ENCODE measurements at regions not wholly inside any gene's neighbourhood (a gene's known extent, or its start where the extent isn't known, plus 50 kb on each side); places are given as distances from the start of the nearest gene placed in this dataset.
"Not testable (repeated sequence)": the region's sequence is repeated elsewhere in the genome, so short reads cannot be mapped to it uniquely, and the experiment has no call there.

DNA sequence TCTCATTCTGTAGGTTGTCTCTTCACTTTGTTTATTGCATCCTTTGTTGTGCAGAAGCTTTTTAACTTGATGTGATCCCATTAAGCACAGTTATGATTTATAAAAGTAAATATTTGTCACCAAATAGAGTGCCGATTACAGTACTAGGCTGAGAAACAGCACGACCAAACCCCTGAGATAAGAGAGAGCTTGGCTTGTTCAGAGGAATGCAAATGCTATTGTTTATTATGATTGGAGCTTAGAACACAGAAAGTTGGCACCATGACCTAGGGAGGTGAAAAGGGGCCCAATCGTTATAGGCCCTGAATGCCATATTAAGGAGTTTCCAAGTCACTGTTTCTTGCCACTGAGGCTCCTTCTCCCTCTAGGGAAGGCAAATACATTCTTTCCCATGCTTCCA is 214.9 kb downstream of the KITLG start:
- Mint-ChIP-seq H3K4me3 (no peak overlapping the region), H3K4me1 (peaks cover 7% of the 10 kb centered on the region), H3K36me3 (no peaks in the 10 kb centered on the region), H3K9me3 (peaks cover 14% of the 10 kb centered on the region), H3K27ac (no peak overlapping the region), H3K27me3 (ENCODE audit: low read depth) (no peaks in the 10 kb centered on the region)
- TF ChIP-seq, protein P1, sequence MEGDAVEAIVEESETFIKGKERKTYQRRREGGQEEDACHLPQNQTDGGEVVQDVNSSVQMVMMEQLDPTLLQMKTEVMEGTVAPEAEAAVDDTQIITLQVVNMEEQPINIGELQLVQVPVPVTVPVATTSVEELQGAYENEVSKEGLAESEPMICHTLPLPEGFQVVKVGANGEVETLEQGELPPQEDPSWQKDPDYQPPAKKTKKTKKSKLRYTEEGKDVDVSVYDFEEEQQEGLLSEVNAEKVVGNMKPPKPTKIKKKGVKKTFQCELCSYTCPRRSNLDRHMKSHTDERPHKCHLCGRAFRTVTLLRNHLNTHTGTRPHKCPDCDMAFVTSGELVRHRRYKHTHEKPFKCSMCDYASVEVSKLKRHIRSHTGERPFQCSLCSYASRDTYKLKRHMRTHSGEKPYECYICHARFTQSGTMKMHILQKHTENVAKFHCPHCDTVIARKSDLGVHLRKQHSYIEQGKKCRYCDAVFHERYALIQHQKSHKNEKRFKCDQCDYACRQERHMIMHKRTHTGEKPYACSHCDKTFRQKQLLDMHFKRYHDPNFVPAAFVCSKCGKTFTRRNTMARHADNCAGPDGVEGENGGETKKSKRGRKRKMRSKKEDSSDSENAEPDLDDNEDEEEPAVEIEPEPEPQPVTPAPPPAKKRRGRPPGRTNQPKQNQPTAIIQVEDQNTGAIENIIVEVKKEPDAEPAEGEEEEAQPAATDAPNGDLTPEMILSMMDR (IDR thresholded peaks at IDR 0.05; ENCODE audit: unreplicated experiment) = no peak
- no peak for DNase-seq (ENCODE audit: low spot score in 2 of 2, unreplicated experiment in 2 of 2)

DNA sequence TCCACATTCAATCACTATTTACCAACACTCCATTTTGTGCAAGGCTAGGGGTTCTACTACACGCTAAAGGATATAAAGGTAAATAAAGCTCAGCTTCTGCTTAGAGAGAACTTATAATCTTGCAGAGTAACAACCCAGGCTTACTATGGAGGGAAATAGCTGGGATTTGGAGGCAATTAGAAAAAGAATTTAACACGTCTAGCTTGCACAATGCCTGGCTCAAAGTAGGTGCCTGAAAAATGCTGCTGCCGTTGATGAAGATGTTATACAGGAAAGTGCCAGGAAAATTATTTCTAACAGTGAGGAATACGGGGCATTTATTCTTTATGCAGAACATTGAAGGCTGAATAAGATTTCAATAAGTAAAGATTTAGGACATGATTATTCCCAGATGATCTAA is 214.2 kb downstream of the KITLG start:
- Mint-ChIP-seq H3K27me3 (ENCODE audit: low read depth) (no peaks in the 10 kb centered on the region), H3K36me3 (no peaks in the 10 kb centered on the region), H3K27ac (no peak overlapping the region), H3K4me3 (no peak overlapping the region), H3K9me3 (peaks cover 14% of the 10 kb centered on the region), H3K4me1 (peaks cover 7% of the 10 kb centered on the region)
- no peak for DNase-seq (ENCODE audit: low spot score in 2 of 2, unreplicated experiment in 2 of 2)
- TF ChIP-seq, protein P1 (IDR thresholded peaks at IDR 0.05; ENCODE audit: unreplicated experiment) = no peak

DNA sequence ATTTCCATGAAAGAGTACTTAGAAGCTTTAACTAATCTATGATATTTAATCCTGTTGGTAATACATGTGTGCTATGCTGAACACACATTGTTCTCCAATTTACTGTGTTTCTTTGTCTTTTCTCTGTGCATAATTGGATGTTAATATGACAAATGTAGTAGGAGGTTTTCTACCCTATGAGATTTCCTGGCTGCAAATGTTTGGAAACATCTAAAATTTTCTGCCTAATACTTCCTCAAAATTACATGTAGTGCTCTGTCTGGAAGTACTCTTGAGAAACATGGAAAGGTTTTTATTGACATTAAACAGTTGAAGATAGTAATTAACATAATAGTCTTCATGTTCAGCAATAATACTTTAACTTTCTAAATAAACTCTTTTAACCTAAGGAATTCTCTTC is 213.0 kb downstream of the KITLG start:
- Mint-ChIP-seq H3K27me3 (ENCODE audit: low read depth) (no peaks in the 10 kb centered on the region), H3K4me3 (no peak overlapping the region), H3K9me3 (peaks cover 7% of the 10 kb centered on the region), H3K36me3 (no peaks in the 10 kb centered on the region), H3K27ac (no peak overlapping the region), H3K4me1 (peaks cover 7% of the 10 kb centered on the region)
- no peak for DNase-seq (ENCODE audit: low spot score in 2 of 2, unreplicated experiment in 2 of 2)
- TF ChIP-seq, protein P1 (IDR thresholded peaks at IDR 0.05; ENCODE audit: unreplicated experiment) = no peak

DNA sequence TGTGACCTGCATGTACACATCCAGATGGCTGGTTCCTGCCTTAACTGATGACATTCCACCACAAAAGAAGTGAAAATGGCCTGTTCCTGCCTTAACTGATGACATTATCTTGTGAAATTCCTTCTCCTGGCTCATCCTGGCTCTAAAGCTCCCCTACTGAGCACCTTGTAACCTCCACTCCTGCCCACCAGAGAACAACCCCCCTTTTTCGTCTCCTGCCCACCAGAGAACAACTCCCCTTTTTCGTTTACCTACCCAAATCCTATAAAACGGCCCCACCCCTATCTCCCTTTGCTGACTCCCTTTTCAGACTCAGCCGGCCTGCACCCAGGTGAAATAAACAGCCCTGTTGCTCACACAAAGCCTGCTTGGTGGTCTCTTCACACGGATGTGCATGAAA is 212.2 kb downstream of the KITLG start:
- not testable (repeated sequence) for H3K4me3 Mint-ChIP-seq; H3K36me3 Mint-ChIP-seq; H3K4me1 Mint-ChIP-seq; H3K27me3 Mint-ChIP-seq (ENCODE audit: low read depth); H3K9me3 Mint-ChIP-seq; DNase-seq (ENCODE audit: low spot score in 2 of 2, unreplicated experiment in 2 of 2); H3K27ac Mint-ChIP-seq

DNA sequence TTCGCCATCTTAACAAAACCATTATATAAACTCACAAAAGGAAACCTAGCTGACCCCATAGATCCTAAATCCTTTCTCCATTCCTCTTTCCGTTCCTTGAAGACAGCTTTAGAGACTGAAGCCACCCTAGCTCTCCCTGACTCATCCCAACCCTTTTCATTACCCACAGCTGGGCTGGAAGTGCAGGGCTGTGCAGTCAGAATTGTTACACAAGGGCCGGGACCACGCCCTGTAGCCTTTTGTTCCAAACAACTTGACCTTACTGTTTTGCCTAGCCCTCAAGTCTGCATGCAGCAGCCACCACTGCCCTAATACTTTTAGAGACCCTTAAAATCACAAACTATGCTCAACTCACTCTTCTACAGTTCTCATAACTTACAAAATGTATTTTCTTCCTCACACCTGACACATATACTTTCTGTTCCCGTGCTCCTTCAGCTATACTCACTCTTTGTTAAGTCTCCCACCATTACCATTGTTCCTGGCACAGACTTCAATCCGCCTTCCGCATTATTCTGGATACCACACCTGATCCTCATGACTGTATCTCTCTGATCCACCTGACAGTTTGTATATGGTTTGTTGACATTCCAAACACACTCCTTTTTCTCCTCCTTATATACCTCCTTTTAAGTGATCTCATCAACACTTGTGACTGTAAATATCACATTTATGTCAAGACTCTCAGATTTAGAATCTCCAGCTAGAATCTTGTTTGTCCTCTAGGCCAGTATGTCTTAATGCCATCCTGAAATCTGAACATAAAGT is 208.7 kb downstream of the KITLG start:
- no peaks in the 10 kb centered on the region for H3K27me3 Mint-ChIP-seq (ENCODE audit: low read depth)
- H3K9me3 Mint-ChIP-seq = no peaks in the 10 kb centered on the region
- TF ChIP-seq, protein P1 (IDR thresholded peaks at IDR 0.05; ENCODE audit: unreplicated experiment) = no peak
- H3K27ac Mint-ChIP-seq = no peak overlapping the region
- H3K36me3 Mint-ChIP-seq = no peaks in the 10 kb centered on the region
- DNase-seq (ENCODE audit: low spot score in 2 of 2, unreplicated experiment in 2 of 2) = no peak
- H3K4me3 Mint-ChIP-seq = no peak overlapping the region
- no peaks in the 10 kb centered on the region for H3K4me1 Mint-ChIP-seq

DNA sequence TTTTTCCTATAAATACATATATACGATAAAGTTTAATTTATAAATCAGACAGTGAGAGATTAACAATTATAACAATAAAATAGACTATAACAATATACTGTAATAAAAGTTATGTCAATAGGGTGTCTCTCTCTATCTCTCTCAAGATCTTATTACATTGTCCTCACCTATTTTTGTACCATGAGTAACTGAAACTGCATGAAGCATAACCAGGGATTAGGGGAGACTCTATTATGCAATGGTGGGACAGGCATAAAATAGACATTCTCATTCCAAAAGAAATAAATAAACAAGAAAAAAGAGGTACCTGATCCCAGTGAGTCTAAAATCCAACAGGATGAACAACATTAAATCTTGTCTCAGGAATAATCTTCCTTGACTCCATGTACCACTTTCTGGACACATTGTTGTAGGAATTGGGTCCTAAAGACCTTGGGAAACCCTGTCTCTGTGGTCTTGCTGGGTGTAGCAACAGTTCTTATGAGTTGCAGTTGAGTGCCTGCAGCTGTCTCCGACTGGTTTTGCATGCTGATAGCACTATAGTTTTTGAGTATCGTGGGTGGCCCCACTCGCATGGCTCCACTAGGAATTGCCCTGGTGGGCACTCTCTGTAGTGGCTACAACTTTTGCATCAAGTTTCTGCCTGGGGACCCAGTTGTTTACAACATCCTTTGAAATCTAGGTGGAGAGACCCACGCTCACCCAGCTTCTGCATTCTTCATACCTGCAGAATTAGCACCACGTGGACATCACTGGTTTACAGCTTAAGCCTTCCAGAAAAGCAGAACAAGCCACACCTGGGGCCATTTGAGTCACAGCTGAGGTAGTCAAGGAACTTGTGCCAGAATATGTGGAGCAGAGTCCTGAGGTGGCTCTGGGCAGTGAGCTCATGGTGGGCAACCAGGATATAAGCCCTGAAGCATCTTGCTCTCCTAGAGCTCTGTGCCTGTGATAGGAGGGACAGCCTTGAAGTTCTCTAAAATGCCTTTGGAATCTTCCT is 204.7 kb downstream of the KITLG start:
- Mint-ChIP-seq H3K4me3 (no peak overlapping the region), H3K27me3 (ENCODE audit: low read depth) (no peaks in the 10 kb centered on the region), H3K27ac (no peak overlapping the region), H3K36me3 (no peaks in the 10 kb centered on the region), H3K9me3 (no peaks in the 10 kb centered on the region), H3K4me1 (peaks cover 6% of the 10 kb centered on the region)
- TF ChIP-seq, protein P1 (IDR thresholded peaks at IDR 0.05; ENCODE audit: unreplicated experiment) = no peak
- no peak for DNase-seq (ENCODE audit: low spot score in 2 of 2, unreplicated experiment in 2 of 2)
